ENCODE measurements at regions not wholly inside any gene's neighbourhood (a gene's known extent, or its start where the extent isn't known, plus 50 kb on each side); places are given as distances from the start of the nearest gene placed in this dataset.

DNA sequence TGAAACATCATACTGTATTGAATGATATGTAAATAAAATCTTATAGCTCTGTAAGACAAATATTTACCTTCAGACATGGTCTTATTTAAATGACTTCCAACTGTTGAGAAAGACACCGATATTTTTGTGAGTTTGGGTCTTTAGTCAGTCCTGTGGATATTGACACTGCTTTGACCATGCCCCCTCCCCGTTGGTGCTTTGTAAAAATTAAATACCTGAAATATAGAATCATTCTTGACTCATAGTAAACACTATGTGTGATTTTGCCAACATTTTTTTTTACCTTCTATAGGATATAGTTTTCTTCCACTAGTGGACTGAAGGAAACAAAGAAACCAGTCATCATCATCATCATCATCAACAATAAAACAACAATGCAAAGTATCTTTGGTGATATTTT is 114.3 kb upstream of the HS3ST1 start:
- WGBS, 5 donors, result 79 to 87% (median 81%) methylated on average over 2 of the region's 2 CpGs
- H3K4me1 ChIP-seq, result peaks cover 0 to 19% (median 13%) of the 10 kb centered on the region in 6 donors
- TF ChIP-seq, protein P1, sequence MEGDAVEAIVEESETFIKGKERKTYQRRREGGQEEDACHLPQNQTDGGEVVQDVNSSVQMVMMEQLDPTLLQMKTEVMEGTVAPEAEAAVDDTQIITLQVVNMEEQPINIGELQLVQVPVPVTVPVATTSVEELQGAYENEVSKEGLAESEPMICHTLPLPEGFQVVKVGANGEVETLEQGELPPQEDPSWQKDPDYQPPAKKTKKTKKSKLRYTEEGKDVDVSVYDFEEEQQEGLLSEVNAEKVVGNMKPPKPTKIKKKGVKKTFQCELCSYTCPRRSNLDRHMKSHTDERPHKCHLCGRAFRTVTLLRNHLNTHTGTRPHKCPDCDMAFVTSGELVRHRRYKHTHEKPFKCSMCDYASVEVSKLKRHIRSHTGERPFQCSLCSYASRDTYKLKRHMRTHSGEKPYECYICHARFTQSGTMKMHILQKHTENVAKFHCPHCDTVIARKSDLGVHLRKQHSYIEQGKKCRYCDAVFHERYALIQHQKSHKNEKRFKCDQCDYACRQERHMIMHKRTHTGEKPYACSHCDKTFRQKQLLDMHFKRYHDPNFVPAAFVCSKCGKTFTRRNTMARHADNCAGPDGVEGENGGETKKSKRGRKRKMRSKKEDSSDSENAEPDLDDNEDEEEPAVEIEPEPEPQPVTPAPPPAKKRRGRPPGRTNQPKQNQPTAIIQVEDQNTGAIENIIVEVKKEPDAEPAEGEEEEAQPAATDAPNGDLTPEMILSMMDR (IDR thresholded peaks at IDR 0.05 in 8 of 11, conservative IDR thresholded peaks at IDR 0.05 in 3 of 11), result no peak
- TF ChIP-seq POLR2A (IDR thresholded peaks at IDR 0.05) (no peak), POLR2AphosphoS5 (IDR thresholded peaks at IDR 0.05) (no peak)
- no peaks in the 10 kb centered on the region for H3K36me3 ChIP-seq
- no peak overlapping the region for H3K27ac ChIP-seq
- no peak for DNase-seq
- no peaks in the 10 kb centered on the region for H3K9me3 ChIP-seq
- intact Hi-C loops (cut with DNase I; ENCODE audit: low total_unique reads), result no loop called here
- no peak overlapping the region for H3K4me3 ChIP-seq
- H3K27me3 ChIP-seq (replicated peaks in 1 of 7), result no peaks in the 10 kb centered on the region

DNA sequence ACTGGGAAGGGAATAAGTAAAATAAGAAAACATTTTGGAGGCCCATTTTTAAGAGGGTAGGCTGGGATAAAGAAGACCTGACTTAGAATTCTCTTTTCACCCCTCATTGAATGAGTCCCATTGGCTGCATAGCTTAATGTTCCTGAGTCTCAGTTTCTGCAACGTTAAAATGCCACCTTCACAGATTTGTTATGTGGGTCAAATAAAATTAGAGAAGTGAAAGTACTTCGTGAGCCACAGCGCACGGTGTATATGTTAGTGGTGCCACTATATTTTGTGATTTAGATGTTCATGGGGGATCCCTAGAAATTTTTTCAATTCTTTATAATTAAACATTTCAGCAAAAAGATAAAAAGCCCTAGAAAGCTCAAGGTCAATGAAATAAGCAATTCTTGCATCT is 109.2 kb upstream of the HS3ST1 start:
- DNase-seq, result no peak
- peaks cover 0 to 13% (median 0%) of the 10 kb centered on the region in 7 donors for H3K27me3 ChIP-seq (replicated peaks in 1 of 7)
- peaks cover 0 to 6% (median 0%) of the 10 kb centered on the region in 6 donors for H3K4me1 ChIP-seq
- H3K4me3 ChIP-seq, result no peak overlapping the region
- no peak overlapping the region for H3K27ac ChIP-seq
- H3K9me3 ChIP-seq, result no peaks in the 10 kb centered on the region
- TF ChIP-seq POLR2AphosphoS5 (IDR thresholded peaks at IDR 0.05) (no peak), POLR2A (IDR thresholded peaks at IDR 0.05) (no peak)
- TF ChIP-seq, protein P1 (IDR thresholded peaks at IDR 0.05 in 8 of 11, conservative IDR thresholded peaks at IDR 0.05 in 3 of 11), result no peak
- intact Hi-C loops (cut with DNase I; ENCODE audit: low total_unique reads), result no loop called here
- H3K36me3 ChIP-seq, result no peaks in the 10 kb centered on the region
- WGBS, 5 donors, result 36 to 61% (median 51%) methylated on average over 4 of the region's 4 CpGs

DNA sequence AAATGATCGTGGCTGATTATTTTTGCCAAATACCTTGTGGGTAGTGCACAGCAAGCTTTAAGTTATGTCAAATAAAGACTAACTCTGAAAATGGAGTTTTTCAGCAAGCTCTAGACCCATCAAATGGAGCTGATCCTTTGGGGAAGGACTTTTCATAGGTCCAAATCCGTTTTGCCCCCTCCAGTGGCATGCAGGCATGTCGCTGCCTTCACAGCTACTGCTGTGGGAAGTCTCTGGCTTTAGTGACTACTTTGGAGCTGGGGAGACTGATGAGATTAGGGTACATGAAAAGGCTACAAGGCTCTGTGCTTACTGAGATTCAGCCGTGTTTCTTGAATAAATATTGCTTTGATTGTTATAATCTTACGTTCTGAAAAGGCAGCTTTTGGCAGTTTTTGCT is 106.6 kb upstream of the HS3ST1 start:
- Histone ChIP-seq H3K4me1 (peaks cover 0 to 6% (median 0%) of the 10 kb centered on the region in 6 donors), H3K9me3 (peaks cover 0 to 8% (median 5%) of the 10 kb centered on the region in 8 donors), H3K4me3 (no peak overlapping the region), H3K27ac (no peak overlapping the region), H3K27me3 (replicated peaks in 1 of 7) (peaks cover 0 to 13% (median 0%) of the 10 kb centered on the region in 7 donors), H3K36me3 (no peaks in the 10 kb centered on the region)
- 83 to 92% (median 87%) methylated on average over 5 of the region's 5 CpGs for WGBS, 5 donors
- DNase-seq, result no peak
- intact Hi-C loops (cut with DNase I; ENCODE audit: low total_unique reads), result no loop called here
- TF ChIP-seq, protein P1 (IDR thresholded peaks at IDR 0.05 in 8 of 11, conservative IDR thresholded peaks at IDR 0.05 in 3 of 11), result no peak
- TF ChIP-seq POLR2AphosphoS5 (IDR thresholded peaks at IDR 0.05) (no peak), POLR2A (IDR thresholded peaks at IDR 0.05) (no peak)

DNA sequence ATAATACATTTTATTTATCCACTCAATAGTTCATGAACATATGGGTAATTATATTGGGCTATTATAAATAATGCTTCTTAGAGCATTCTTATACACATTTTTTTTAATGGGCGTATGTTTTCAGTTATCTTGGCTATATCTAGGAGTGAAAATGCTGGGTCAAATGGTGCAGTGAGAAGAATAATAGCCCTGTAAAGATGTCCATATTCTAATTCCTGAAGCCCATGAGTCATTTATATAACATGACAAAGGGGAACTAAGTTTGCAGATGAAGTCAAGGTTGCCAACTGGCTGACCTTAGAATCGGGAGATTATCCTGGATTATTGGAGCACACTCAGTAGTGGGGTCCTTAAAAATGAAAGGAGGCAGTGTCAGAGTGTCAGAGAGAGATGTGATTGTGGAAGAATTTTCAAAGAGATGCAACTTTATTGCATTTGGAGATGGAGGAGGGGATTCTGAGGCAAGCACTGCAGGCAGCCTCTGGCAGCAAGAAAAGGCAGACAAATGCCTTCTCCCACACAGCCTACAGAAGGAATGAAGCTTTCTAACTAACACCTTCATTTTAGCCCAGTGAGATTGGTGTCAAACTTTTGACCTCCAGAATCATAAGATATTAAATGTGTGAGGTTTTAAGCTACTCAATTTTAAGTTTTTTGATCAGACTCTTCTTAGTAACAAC is 106.1 kb upstream of the HS3ST1 start:
- peaks cover 0 to 14% (median 7%) of the 10 kb centered on the region in 8 donors for H3K9me3 ChIP-seq
- no peaks in the 10 kb centered on the region for H3K36me3 ChIP-seq
- WGBS, 5 donors, result 25 to 53% (median 34%) methylated on average over 2 of the region's 2 CpGs
- H3K4me3 ChIP-seq, result no peak overlapping the region
- no peak overlapping the region for H3K27ac ChIP-seq
- DNase-seq, result no peak
- peaks cover 0 to 13% (median 0%) of the 10 kb centered on the region in 7 donors for H3K27me3 ChIP-seq (replicated peaks in 1 of 7)
- TF ChIP-seq, protein P1 (IDR thresholded peaks at IDR 0.05 in 8 of 11, conservative IDR thresholded peaks at IDR 0.05 in 3 of 11), result no peak
- no peak for TF ChIP-seq POLR2AphosphoS5 (IDR thresholded peaks at IDR 0.05)
- no peak for TF ChIP-seq POLR2A (IDR thresholded peaks at IDR 0.05)
- H3K4me1 ChIP-seq, result peaks cover 0 to 6% (median 0%) of the 10 kb centered on the region in 6 donors
- intact Hi-C loops (cut with DNase I; ENCODE audit: low total_unique reads), result no loop called here
